B cell (primary cell): ENCODE measurements at regions not wholly inside any gene's neighbourhood (a gene's known extent, or its start where the extent isn't known, plus 50 kb on each side); places are given as distances from the start of the nearest gene placed in this dataset.

Experiments used
- ATAC-seq: fragments of 200-7000 bp; cut with Tn5 transposase; one replicate; pipeline ENCODE4 v1.10.0; 2021; ENCODE audit warnings: low read depth, mild to moderate bottlenecking, moderate number of reproducible peaks, moderate library complexity
- CTCF ChIA-PET: fragments of 350-600 bp; sonication (Branson Sonifier 250); formaldehyde crosslinking; loops from one replicate; lab custom pipeline; 2021; ENCODE audit warnings: antibody characterized with exemption, inconsistent platforms; lab: Charles Lee
- POLR2A ChIA-PET: fragments of 350-600 bp; sonication (Branson Sonifier 250); formaldehyde crosslinking; loops from one replicate; lab custom pipeline; 2021; ENCODE audit warnings: antibody characterized with exemption; lab: Charles Lee
- DNase-seq: peaks from one replicate; pipeline ENCODE4 v3.0.0; 2013
- H2AFZ ChIP-seq: 2 replicates; pipeline ENCODE4 v1.6.1; 2012; ENCODE audit warnings: mild to moderate bottlenecking, low read depth, low read length; ENCODE audit not compliant: insufficient read depth, poor library complexity, severe bottlenecking
- H3K27ac ChIP-seq, 2 donors: 1 replicate in 1 of 2; 2 replicates in 1 of 2; pipeline ENCODE4 v1.5.1; 2012 to 2013; ENCODE audit warnings: low read length in 2 of 2, mild to moderate bottlenecking in 2 of 2, moderate library complexity in 1 of 2
- H3K27me3 ChIP-seq, 4 experiments: fragments of 200-600 bp in 1 of 4; sonication (generic) in 1 of 4; replicated peaks in 1 of 4; 1 replicate in 2 of 4; 2 replicates in 2 of 4; pipeline versions ENCODE4 v1.6.1 to v1.7.0; 2013 to 2016; ENCODE audit warnings: low read length in 3 of 4, mild to moderate bottlenecking in 2 of 4, mixed read lengths in 1 of 4, moderate library complexity in 1 of 4; ENCODE audit not compliant: insufficient read depth in 4 of 4, control insufficient read depth in 3 of 4; ENCODE audit errors: control extremely low read depth in 1 of 4
- H3K36me3 ChIP-seq, 2 experiments: replicated peaks in 1 of 2; 1 replicate in 1 of 2; 2 replicates in 1 of 2; pipeline versions ENCODE4 v1.6.1 to v1.7.1; 2013; ENCODE audit warnings: low read length in 1 of 2; ENCODE audit not compliant: insufficient read depth in 2 of 2, control insufficient read depth in 1 of 2; ENCODE audit errors: control extremely low read depth in 1 of 2, extremely low read depth in 1 of 2
- H3K4me1 ChIP-seq, 2 donors: fragments of 200-600 bp in 1 of 2; sonication (generic) in 1 of 2; 1 replicate in 1 of 2; 2 replicates in 1 of 2; pipeline versions ENCODE4 v1.5.1 to v1.6.1; 2013 to 2017; ENCODE audit warnings: low read length in 2 of 2; ENCODE audit not compliant: control insufficient read depth in 2 of 2, insufficient read depth in 2 of 2
- H3K4me2 ChIP-seq: replicated peaks from 2 replicates; pipeline ENCODE3; 2012; ENCODE audit warnings: mild to moderate bottlenecking, low read depth, low read length; ENCODE audit not compliant: poor library complexity, severe bottlenecking
- H3K4me3 ChIP-seq, 5 experiments: fragments of 200-600 bp in 1 of 5; sonication (generic) in 1 of 5; 1 replicate in 3 of 5; 2 replicates in 2 of 5; pipeline versions ENCODE4 v1.5.1 to v1.7.0; 2011 to 2016; ENCODE audit warnings: low read length in 4 of 5, mild to moderate bottlenecking in 4 of 5, low read depth in 2 of 5, control low read depth in 1 of 5, moderate library complexity in 1 of 5; ENCODE audit not compliant: insufficient read depth in 1 of 5; ENCODE audit errors: control extremely low read depth in 1 of 5, extremely low read depth in 1 of 5
- H3K79me2 ChIP-seq: fragments of 200-600 bp; sonication (generic); one replicate; pipeline ENCODE4 v1.6.0; 2016; ENCODE audit warnings: low read length; ENCODE audit not compliant: control insufficient read depth, insufficient read depth
- H3K9ac ChIP-seq: fragments of 200-600 bp; sonication (generic); 2 replicates; pipeline ENCODE4 v1.6.1; 2017; ENCODE audit warnings: mild to moderate bottlenecking, low read length, moderate library complexity
- H3K9me3 ChIP-seq, 3 donors: one replicate each; pipeline versions ENCODE4 v1.6.1 to v1.7.1; 2013; ENCODE audit warnings: low read length in 2 of 3; ENCODE audit not compliant: control insufficient read depth in 2 of 3, insufficient read depth in 1 of 3; ENCODE audit errors: control extremely low read depth in 1 of 3
- H4K20me1 ChIP-seq: 2 replicates; pipeline ENCODE4 v1.6.0; 2012; ENCODE audit warnings: mild to moderate bottlenecking, low read length; ENCODE audit not compliant: insufficient read depth, control insufficient read depth, poor library complexity, severe bottlenecking
- H3K27ac Mint-ChIP-seq: one replicate; pipeline ENCODE4 v1.8.0; 2021; ENCODE audit warnings: mixed read lengths
- H3K27me3 Mint-ChIP-seq: one replicate; pipeline ENCODE4 v1.8.0; 2021; ENCODE audit warnings: mixed read lengths
- H3K4me1 Mint-ChIP-seq: one replicate; pipeline ENCODE4 v1.8.0; 2021; ENCODE audit warnings: mixed read lengths
- H3K4me3 Mint-ChIP-seq: one replicate; pipeline ENCODE4 v1.8.0; 2021; ENCODE audit warnings: mixed read lengths
- H3K9me3 Mint-ChIP-seq: one replicate; pipeline ENCODE4 v1.8.0; 2022; ENCODE audit warnings: mixed read lengths; ENCODE audit not compliant: insufficient read depth
- CTCF ChIP-seq: fragments of 200-600 bp; IDR thresholded peaks from one replicate; pipeline ENCODE4 v1.8.0; 2022; ENCODE audit warnings: antibody characterized with exemption, mild to moderate bottlenecking
- EZH2 ChIP-seq: IDR thresholded peaks from 2 replicates; pipeline ENCODE4 v1.6.1; 2012; ENCODE audit warnings: borderline replicate concordance, low read depth, mild to moderate bottlenecking, moderate library complexity, low read length; ENCODE audit not compliant: insufficient read depth, poor library complexity, severe bottlenecking
- WGBS: methylation state at CpG from one replicate; pipeline ENCODE4 v1.1.5; 2013; ENCODE audit warnings: missing lambda C conversion rate; ENCODE audit not compliant: insufficient coverage; 5-methylcytosine and 5-hydroxymethylcytosine counted together
- intact Hi-C: fragments of 100-400 bp; cut with micrococcal nuclease; formaldehyde crosslinking; loops from one replicate; pipeline ENCODE4 v1.10.0; 2022

GRCh38 chr1:172909606-172910326, 141.0 kb downstream of the TNFSF18 start:
- intact Hi-C loops, result loop anchor here (10.0 kb wide), 2 partner anchors 295 to 505 kb away; partner anchors contain the start of gene TNFSF4
- H3K27me3 Mint-ChIP-seq, result no peaks in the 10 kb centered on the region
- H2AFZ ChIP-seq, result no peak overlapping the region
- no peaks in the 10 kb centered on the region for H3K36me3 ChIP-seq
- CTCF ChIA-PET, result no interaction called here
- DNase-seq, result no peak
- H3K4me1 ChIP-seq, result peaks cover 18 to 20% of the 10 kb centered on the region in 2 donors
- peaks cover 0 to 3% (median 0%) of the 10 kb centered on the region in 4 experiments for H3K27me3 ChIP-seq
- H3K9me3 Mint-ChIP-seq, result peaks cover 6% of the 10 kb centered on the region
- H3K4me2 ChIP-seq, result no peak overlapping the region
- H3K9me3 ChIP-seq, result peaks cover 0 to 19% (median 16%) of the 10 kb centered on the region in 3 donors
- H4K20me1 ChIP-seq, result no peaks in the 10 kb centered on the region
- TF ChIP-seq CTCF (no peak), EZH2 (no peak)
- no peak overlapping the region for H3K27ac Mint-ChIP-seq
- no peak overlapping the region for H3K27ac ChIP-seq
- H3K9ac ChIP-seq, result no peak overlapping the region
- POLR2A ChIA-PET, result no interaction called here
- no peak overlapping the region for H3K4me3 Mint-ChIP-seq
- peaks cover 24% of the 10 kb centered on the region for H3K4me1 Mint-ChIP-seq
- ATAC-seq, result no peak
- 99% methylated on average over 8 of the region's 11 CpGs for WGBS
- no peak overlapping the region for H3K4me3 ChIP-seq
- no peaks in the 10 kb centered on the region for H3K79me2 ChIP-seq

GRCh38 chr1:172912765-172913260, 137.9 kb downstream of the TNFSF18 start:
- H3K4me3 ChIP-seq, result no peak overlapping the region
- peaks cover 0 to 3% (median 0%) of the 10 kb centered on the region in 4 experiments for H3K27me3 ChIP-seq
- WGBS, result 97% methylated on average over 4 of the region's 5 CpGs
- H3K9ac ChIP-seq, result no peak overlapping the region
- no peak for ATAC-seq
- H3K79me2 ChIP-seq, result no peaks in the 10 kb centered on the region
- H2AFZ ChIP-seq, result no peak overlapping the region
- intact Hi-C loops, result no loop called here
- no peaks in the 10 kb centered on the region for H3K27me3 Mint-ChIP-seq
- POLR2A ChIA-PET, result no interaction called here
- no peaks in the 10 kb centered on the region for H4K20me1 ChIP-seq
- no peak overlapping the region for H3K27ac ChIP-seq
- CTCF ChIA-PET, result interaction anchor here (0.7 to 1.2 kb wide), 2 partner anchors 29 to 289 kb away, joined by 3 read pairs; no protein-coding TSS in a partner anchor
- no peak overlapping the region for H3K4me2 ChIP-seq
- peaks cover 3% of the 10 kb centered on the region for H3K4me1 Mint-ChIP-seq
- peaks cover 6% of the 10 kb centered on the region for H3K9me3 Mint-ChIP-seq
- no peak for TF ChIP-seq EZH2
- TF ChIP-seq CTCF, result no peak
- H3K9me3 ChIP-seq, result peaks cover 0 to 19% (median 16%) of the 10 kb centered on the region in 3 donors
- no peaks in the 10 kb centered on the region for H3K36me3 ChIP-seq
- no peak overlapping the region for H3K4me3 Mint-ChIP-seq
- H3K4me1 ChIP-seq, result no peaks in the 10 kb centered on the region
- DNase-seq, result peak; percentile 12
- H3K27ac Mint-ChIP-seq, result no peak overlapping the region
